Neural cell (in vitro differentiated cells): ENCODE measurements at regions not wholly inside any gene's neighbourhood (a gene's known extent, or its start where the extent isn't known, plus 50 kb on each side); places are given as distances from the start of the nearest gene placed in this dataset.

Experiments used
- CTCF ChIP-seq: fragments of 450-650 bp; IDR thresholded peaks from 2 replicates; pipeline ENCODE4 v1.5.1; 2014; ENCODE audit warnings: antibody characterized with exemption, mild to moderate bottlenecking, moderate library complexity; ENCODE audit not compliant: poor library complexity, severe bottlenecking
- EZH2 ChIP-seq: fragments of 200-600, 300-800 bp; shearing (Covaris generic), sonication (generic); IDR thresholded peaks from 2 replicates; pipeline ENCODE4 v1.6.1; 2014; ENCODE audit warnings: antibody characterized with exemption, low read length, borderline replicate concordance, mild to moderate bottlenecking; ENCODE audit not compliant: insufficient read depth, poor library complexity, severe bottlenecking
- MXI1 ChIP-seq: fragments of 450-650 bp; conservative IDR thresholded peaks from 2 replicates; pipeline ENCODE4 v1.6.1; 2014; ENCODE audit warnings: antibody characterized with exemption, mild to moderate bottlenecking; ENCODE audit not compliant: poor library complexity, severe bottlenecking
- POLR2AphosphoS5 ChIP-seq: IDR thresholded peaks from 2 replicates; pipeline ENCODE4 v1.6.1; 2012
- REST ChIP-seq: IDR thresholded peaks from 2 replicates; pipeline ENCODE4 v1.6.1; 2012; ENCODE audit warnings: borderline replicate concordance
- SMC3 ChIP-seq: fragments of 450-650 bp; conservative IDR thresholded peaks from 2 replicates; pipeline ENCODE4 v1.6.1; 2014; ENCODE audit warnings: antibody characterized with exemption, mild to moderate bottlenecking, moderate library complexity; ENCODE audit not compliant: poor library complexity

GRCh38 chr10:125249948-125250347, 89.6 kb upstream of the CTBP2 start:
- TF ChIP-seq MXI1 = no peak
- no peak for TF ChIP-seq CTCF
- no peak for TF ChIP-seq SMC3
- no peak for TF ChIP-seq REST
- no peak for TF ChIP-seq POLR2AphosphoS5
- TF ChIP-seq EZH2 = no peak
